GM12878 (cell line): ENCODE measurements at regions not wholly inside any gene's neighbourhood (a gene's known extent, or its start where the extent isn't known, plus 50 kb on each side); places are given as distances from the start of the nearest gene placed in this dataset.

Source experiments
- ATAC-seq: fragments of 200-7000 bp; cut with Tn5 transposase; 3 replicates; pipeline ENCODE4 v1.9.1; 2020; ENCODE audit warnings: mild to moderate bottlenecking, moderate library complexity
- BruUV-seq: library from RNA; stranded (reverse); fragments of 400-500 nt; replicated peaks from 2 replicates; lab custom pipeline; 2021; lab: Mats Ljungman, UMichigan
- CTCF ChIA-PET: fragments of 300-600 bp; sonication (Branson Sonifier 250); formaldehyde crosslinking; extraction: SDS; loops from one replicate; lab custom pipeline; 2021; ENCODE audit warnings: inconsistent platforms; lab: Yijun Ruan, JAX
- POLR2A ChIA-PET: fragments of 350-600 bp; formaldehyde crosslinking; extraction: SDS; loops from one replicate; lab custom pipeline; 2021; ENCODE audit warnings: inconsistent platforms; lab: Charles Lee
- RAD21 ChIA-PET: fragments of 300-600 bp; sonication (Branson Sonifier 250); formaldehyde crosslinking; loops from one replicate; lab custom pipeline; 2023; ENCODE audit warnings: antibody characterized with exemption; ENCODE audit not compliant: unreplicated experiment; lab: Charles Lee
- SMC1A ChIA-PET: fragments of 300-600 bp; sonication (Branson Sonifier 250); formaldehyde crosslinking; loops from one replicate; lab custom pipeline; 2023; ENCODE audit not compliant: unreplicated experiment, uncharacterized antibody; lab: Charles Lee
- DNase-seq: peaks from one replicate; pipeline ENCODE4 v3.0.0-alpha.2; 2011; ENCODE audit warnings: low read depth, low spot score
- FAIRE-seq: peaks from 3 replicates; lab custom pipeline; 2011; peaks lifted over from hg19 to GRCh38; lab: Jason Lieb, UNC
- H2AFZ ChIP-seq: 2 replicates; pipeline ENCODE4 v1.6.0; 2011; ENCODE audit warnings: low read depth, low read length, control low read depth; ENCODE audit not compliant: control insufficient read depth
- H3K27ac ChIP-seq: 2 replicates; pipeline ENCODE4 v1.5.1; 2011; ENCODE audit warnings: control low read depth; ENCODE audit not compliant: control insufficient read depth, insufficient read depth
- H3K27me3 ChIP-seq, 2 experiments: replicated peaks in 1 of 2; 2 replicates each; pipeline versions ENCODE4 v1.6.0 to v1.6.1; 2011; ENCODE audit warnings: low read length in 1 of 2; ENCODE audit not compliant: control insufficient read depth in 2 of 2, insufficient read depth in 2 of 2
- H3K36me3 ChIP-seq, 2 experiments: 2 replicates each; pipeline ENCODE4 v1.5.1; 2011; ENCODE audit warnings: low read length in 1 of 2; ENCODE audit not compliant: control insufficient read depth in 2 of 2, insufficient read depth in 2 of 2
- H3K4me1 ChIP-seq: 2 replicates; pipeline ENCODE4 v1.6.1; 2011; ENCODE audit warnings: mild to moderate bottlenecking, low read length, moderate library complexity, mixed read lengths; ENCODE audit not compliant: control insufficient read depth, insufficient read depth
- H3K4me2 ChIP-seq: 2 replicates; pipeline ENCODE4 v1.6.0; 2011; ENCODE audit warnings: control low read depth; ENCODE audit not compliant: control insufficient read depth, insufficient read depth
- H3K4me3 ChIP-seq: fragments of 200-600 bp; sonication (generic); 2 replicates; pipeline ENCODE4 v1.5.1; 2016
- H3K79me2 ChIP-seq: 2 replicates; pipeline ENCODE4 v1.6.0; 2011; ENCODE audit warnings: low read length; ENCODE audit not compliant: control insufficient read depth, insufficient read depth
- H3K9ac ChIP-seq: 2 replicates; pipeline ENCODE4 v1.8.0; 2011; ENCODE audit warnings: low read length, control low read depth, mixed read lengths; ENCODE audit not compliant: control insufficient read depth, insufficient read depth
- H3K9me3 ChIP-seq: replicated peaks from 3 replicates; pipeline ENCODE4 v1.5.1; 2011; ENCODE audit warnings: mild to moderate bottlenecking, low read length; ENCODE audit not compliant: control insufficient read depth, insufficient read depth
- H4K20me1 ChIP-seq: 2 replicates; pipeline ENCODE4 v1.6.0; 2011; ENCODE audit not compliant: control insufficient read depth, insufficient read depth
- CEBPB ChIP-seq, 2 experiments: fragments of 150-350 bp in 1 of 2; IDR thresholded peaks; 2 replicates each; pipeline ENCODE4 v1.6.1; 2012 to 2014; ENCODE audit warnings: low read depth in 2 of 2, low read length in 2 of 2, borderline replicate concordance in 1 of 2, inconsistent platforms in 1 of 2
- NR2F1 ChIP-seq: fragments of 450-650 bp; conservative IDR thresholded peaks from 2 replicates; pipeline ENCODE4 v1.6.1; 2017; ENCODE audit warnings: mild to moderate bottlenecking
- REST ChIP-seq: IDR thresholded peaks from 2 replicates; pipeline ENCODE4 v1.6.1; 2012; ENCODE audit warnings: mild to moderate bottlenecking, low read depth, low read length
- RUNX3 ChIP-seq: IDR thresholded peaks from 2 replicates; pipeline ENCODE4 v1.6.1; 2012; ENCODE audit warnings: low read length, inconsistent platforms
- SIN3A ChIP-seq: IDR thresholded peaks from 2 replicates; pipeline ENCODE4 v1.6.1; 2012; ENCODE audit warnings: low read depth, low read length, improper control_type of control experiment
- TARDBP ChIP-seq: IDR thresholded peaks from 2 replicates; pipeline ENCODE4 v1.6.1; 2016; ENCODE audit warnings: borderline replicate concordance
- WGBS: methylation state at CpG from one replicate; pipeline ENCODE4 v1.1.6; 2016; ENCODE audit warnings: low lambda C conversion rate; ENCODE audit not compliant: insufficient replicate concordance, insufficient coverage; ENCODE audit errors: missing lambda C conversion rate; 5-methylcytosine and 5-hydroxymethylcytosine counted together
- in situ Hi-C: fragments of 300-500 bp; cut with MboI; formaldehyde crosslinking; loops from 9 replicates; pipeline ENCODE4 v1.14.3; 2018; ENCODE audit warnings: mixed read lengths
- intact Hi-C: fragments of 100-400 bp; cut with micrococcal nuclease; formaldehyde crosslinking; loops from one replicate; pipeline ENCODE4 v1.14.2; 2022; ENCODE audit not compliant: unreplicated experiment

GRCh38 chr12:115147916-115148315 lies 463.9 kb upstream of the TBX3 start:
- no peak overlapping the region for H2AFZ ChIP-seq
- ChIA-PET RAD21 (no interaction called here), CTCF (no interaction called here), SMC1A (interaction anchor here (0.8 kb wide), 1 partner anchor 235 kb away, joined by 3 read pairs; no protein-coding TSS in a partner anchor), POLR2A (no interaction called here)
- in situ Hi-C loops (no loop called here), intact Hi-C loops (no loop called here)
- no peaks in the 10 kb centered on the region for H3K4me1 ChIP-seq
- ATAC-seq = no peak
- no peak for DNase-seq
- no peaks in the 10 kb centered on the region for H3K27me3 ChIP-seq
- no peak overlapping the region for H3K9ac ChIP-seq
- no peak overlapping the region for H3K4me2 ChIP-seq
- no peak overlapping the region for H3K4me3 ChIP-seq
- no peaks in the 10 kb centered on the region for H3K79me2 ChIP-seq
- H3K27ac ChIP-seq = no peak overlapping the region
- no peaks in the 10 kb centered on the region for H3K36me3 ChIP-seq
- FAIRE-seq = no peak
- TF ChIP-seq TARDBP (no peak), NR2F1 (no peak), REST (no peak), SIN3A (no peak), RUNX3 (no peak), CEBPB (IDR thresholded peaks at IDR 0.05; ENCODE audit: borderline replicate concordance in 1 of 2, low read depth in 2 of 2, low read length in 2 of 2) (no peak)
- no peaks in the 10 kb centered on the region for H4K20me1 ChIP-seq
- H3K9me3 ChIP-seq = peaks cover 2% of the 10 kb centered on the region; the same call in 2 of the 3 replicates
- no TSS peak for BruUV-seq
- 20% methylated on average over 2 of the region's 2 CpGs for WGBS
